ENCODE measurements at regions not wholly inside any gene's neighbourhood (a gene's known extent, or its start where the extent isn't known, plus 50 kb on each side); places are given as distances from the start of the nearest gene placed in this dataset.

- TF ChIP-seq ATF3 (CRISPR knock-in tag; IDR thresholded peaks at IDR 0.05) (no peak), REST (IDR thresholded peaks at IDR 0.05; ENCODE audit: borderline replicate concordance in 1 of 2, low read depth in 1 of 2, low read length in 2 of 2) (no peak), NR2F1 (CRISPR knock-in tag; IDR thresholded peaks at IDR 0.05) (no peak), POLR2AphosphoS5 (IDR thresholded peaks at IDR 0.05; ENCODE audit: low read depth, low read length) (no peak), FLYWCH1 (CRISPR knock-in tag; IDR thresholded peaks at IDR 0.05) (no peak), XBP1 (CRISPR knock-in tag; IDR thresholded peaks at IDR 0.05) (no peak), SMARCC2 (IDR thresholded peaks at IDR 0.05) (no peak), EZH2 (conservative IDR thresholded peaks at IDR 0.05; ENCODE audit: low read depth, low read length) (no peak), PRDM4 (CRISPR knock-in tag; IDR thresholded peaks at IDR 0.05; ENCODE audit: borderline replicate concordance) (no peak), ESRRA (CRISPR knock-in tag; IDR thresholded peaks at IDR 0.05; ENCODE audit: low read depth) (no peak), SAFB2 (CRISPR knock-in tag; IDR thresholded peaks at IDR 0.05; ENCODE audit: borderline replicate concordance, low read depth) (no peak), CREB1 (IDR thresholded peaks at IDR 0.05) (no peak), CREB1 (CRISPR knock-in tag; IDR thresholded peaks at IDR 0.05) (no peak), POLR2AphosphoS2 (IDR thresholded peaks at IDR 0.05; ENCODE audit: low read depth, low read length) (no peak), NFE2L1 (CRISPR knock-in tag; IDR thresholded peaks at IDR 0.05; ENCODE audit: borderline replicate concordance) (no peak)
Observed at GRCh38 chr9:36730414-36730813, 157.7 kb downstream of the MELK start.
